HG03159 (cell line): ENCODE measurements at regions not wholly inside any gene's neighbourhood (a gene's known extent, or its start where the extent isn't known, plus 50 kb on each side); places are given as distances from the start of the nearest gene placed in this dataset.
A peak's percentile ranks its signal among the peaks of the same experiment; 100 is the strongest.

ENCODE experiments used
- ATAC-seq: cut with Tn5 transposase; IDR thresholded peaks from one replicate; pipeline ENCODE4 v1.9.1; 2021; ENCODE audit warnings: mild to moderate bottlenecking, moderate library complexity; ENCODE audit not compliant: unreplicated experiment

DNA sequence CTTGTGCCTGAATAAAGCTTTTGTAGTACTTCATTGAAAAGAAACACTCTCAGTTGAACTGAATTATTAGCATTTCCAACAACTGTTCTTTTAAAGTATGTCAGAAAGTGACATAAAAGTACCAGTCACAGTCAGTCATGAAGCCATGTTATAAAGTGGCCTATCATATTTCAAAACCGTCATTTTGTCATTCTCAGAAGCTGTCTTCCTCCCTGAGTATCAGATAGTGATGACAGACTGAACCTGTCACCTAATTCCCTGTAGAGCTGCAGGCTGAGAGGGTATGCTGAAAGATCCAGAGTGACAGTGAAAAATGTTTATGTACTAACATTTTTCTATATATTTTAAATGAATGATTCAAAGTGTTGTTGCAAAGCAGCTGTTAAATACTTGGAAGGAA, 1121.7 kb upstream of the PRMT6 start:
- no peak for ATAC-seq

DNA sequence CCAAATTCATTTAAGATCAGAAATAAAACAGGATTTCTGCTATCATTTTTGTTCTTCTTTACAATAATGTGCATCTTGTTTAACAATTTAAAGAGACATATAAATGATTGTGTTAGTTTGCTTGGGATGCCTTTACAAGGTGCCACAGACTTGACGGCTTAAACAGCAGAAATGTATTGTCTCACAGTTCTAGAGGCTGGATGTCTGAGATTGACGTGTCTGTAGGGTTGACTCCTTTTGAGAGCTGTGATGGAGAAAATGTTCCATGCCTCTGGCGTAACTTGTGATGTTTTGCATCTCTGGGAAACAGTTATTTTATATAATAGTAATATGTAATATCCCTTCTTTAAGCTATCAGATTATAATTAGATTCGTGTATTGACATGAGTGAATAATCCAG, 1091.6 kb upstream of the PRMT6 start:
- no peak for ATAC-seq

DNA sequence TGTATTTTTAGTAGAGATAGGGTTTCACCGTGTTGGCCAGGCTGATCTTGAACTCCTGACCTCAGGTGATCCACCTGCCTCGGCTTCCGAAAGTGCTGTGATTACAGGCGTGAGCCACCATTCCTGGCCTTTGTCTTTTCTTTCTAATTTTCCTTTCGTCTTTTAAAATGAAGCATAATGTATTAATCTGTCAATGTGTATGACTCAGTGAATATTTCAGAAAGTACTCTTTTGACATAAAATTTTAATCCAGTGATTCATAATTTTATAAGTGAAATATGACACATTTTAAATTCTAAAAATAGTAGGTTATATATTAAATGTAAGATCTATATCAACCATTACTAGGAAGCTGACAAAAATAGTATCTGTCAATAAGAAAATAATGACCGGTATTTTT, 1059.0 kb upstream of the PRMT6 start:
- no peak for ATAC-seq

DNA sequence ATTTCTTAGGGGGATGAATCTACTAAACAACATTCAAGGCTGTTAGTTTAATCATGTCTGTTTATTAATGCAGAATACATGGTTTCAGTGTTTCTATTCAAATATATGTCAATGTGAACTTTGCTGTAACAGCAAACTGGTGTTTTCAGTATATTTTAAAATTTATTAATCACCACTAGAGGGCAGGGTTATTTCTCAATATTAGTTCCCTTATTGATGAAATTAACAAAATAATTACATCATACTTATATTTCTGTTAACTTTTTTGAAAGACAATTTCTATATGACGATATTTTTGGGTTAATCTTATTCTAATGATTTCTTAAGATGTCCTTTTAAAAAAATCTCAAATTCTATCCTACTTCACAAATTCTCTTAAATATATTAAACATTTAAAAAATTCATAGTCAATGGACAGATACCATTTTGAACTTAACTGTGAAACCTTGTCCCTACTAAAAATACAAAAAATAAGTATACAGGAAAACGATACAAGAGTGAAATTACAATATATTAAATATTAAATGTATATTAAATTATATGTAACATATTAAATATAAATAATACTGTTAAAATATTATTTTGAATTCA, 1034.1 kb upstream of the PRMT6 start:
- ATAC-seq: peak; percentile 59

DNA sequence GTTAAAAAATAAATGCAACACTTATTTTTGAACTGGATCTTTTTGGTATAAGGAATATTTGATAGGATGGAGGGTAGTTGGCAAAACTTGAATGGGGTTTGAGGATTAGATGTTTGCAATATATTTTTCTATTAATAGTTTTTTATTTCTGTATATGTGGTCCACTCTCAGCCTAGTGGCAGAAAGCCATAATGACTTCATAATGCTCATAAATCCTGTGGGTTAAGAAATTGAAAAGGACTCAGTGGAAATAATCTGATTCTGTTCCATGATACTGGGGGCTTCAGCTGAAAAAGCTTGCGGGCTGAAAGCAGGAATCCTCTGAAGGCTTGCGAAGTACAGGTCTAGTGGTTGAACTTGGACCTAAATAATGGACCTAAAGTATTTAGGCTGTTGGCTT, 1028.6 kb upstream of the PRMT6 start:
- no peak for ATAC-seq

DNA sequence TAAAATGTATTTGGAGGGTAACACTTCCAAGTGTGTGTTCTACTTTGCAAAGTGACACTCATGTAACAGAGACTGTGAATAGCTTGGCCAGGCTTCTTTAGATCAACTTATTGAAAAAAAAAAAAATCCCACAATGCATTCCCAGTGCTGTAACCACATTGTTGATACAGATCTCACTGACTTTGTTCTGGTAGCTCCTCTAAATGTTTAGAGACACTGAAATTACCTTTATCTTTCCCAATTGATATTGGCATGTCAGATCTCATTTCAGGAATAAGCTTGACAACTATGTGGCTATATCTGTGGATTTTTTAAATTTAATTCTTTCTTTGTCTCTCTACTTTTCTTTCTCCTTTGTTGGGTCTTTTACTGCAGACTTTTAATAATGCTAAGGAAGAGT, 1018.9 kb upstream of the PRMT6 start:
- no peak for ATAC-seq

DNA sequence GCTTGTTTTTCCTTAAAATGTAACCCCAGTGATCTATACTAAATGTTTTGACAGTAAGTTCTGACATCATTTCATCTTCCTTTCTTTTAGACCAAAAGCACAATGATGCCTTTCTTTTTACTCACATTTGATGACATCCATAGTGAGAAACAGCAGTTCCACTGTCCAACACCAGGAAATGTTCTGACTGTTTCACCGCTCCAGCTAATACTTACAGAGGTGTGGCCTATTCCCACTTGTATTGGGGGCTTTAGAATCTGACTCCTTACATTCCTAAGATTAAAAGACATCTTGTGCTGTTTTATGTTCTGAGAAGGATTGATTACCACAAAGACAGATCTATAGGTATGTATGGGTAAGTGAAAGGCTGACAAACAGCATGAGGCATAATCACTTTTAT, 1018.2 kb upstream of the PRMT6 start:
- ATAC-seq: no peak

DNA sequence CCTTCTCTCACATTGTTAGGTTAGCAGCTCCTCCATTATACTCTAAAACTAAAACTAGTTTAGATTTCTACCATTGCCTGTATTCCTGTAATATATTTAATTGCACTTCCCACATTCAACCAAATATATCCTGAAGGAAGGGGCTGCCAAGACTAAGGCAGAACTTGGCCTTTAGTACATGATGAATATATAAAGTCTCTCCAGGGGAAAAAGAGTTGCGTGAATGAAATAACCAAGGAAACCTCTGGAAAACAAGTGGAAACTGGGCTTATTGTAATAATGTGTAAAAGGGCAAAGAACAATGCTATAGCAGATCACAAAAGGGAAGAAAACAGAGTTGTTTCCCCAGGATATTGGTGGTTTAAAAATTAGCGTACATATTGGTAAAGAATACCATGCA, 1012.5 kb upstream of the PRMT6 start:
- no peak for ATAC-seq

DNA sequence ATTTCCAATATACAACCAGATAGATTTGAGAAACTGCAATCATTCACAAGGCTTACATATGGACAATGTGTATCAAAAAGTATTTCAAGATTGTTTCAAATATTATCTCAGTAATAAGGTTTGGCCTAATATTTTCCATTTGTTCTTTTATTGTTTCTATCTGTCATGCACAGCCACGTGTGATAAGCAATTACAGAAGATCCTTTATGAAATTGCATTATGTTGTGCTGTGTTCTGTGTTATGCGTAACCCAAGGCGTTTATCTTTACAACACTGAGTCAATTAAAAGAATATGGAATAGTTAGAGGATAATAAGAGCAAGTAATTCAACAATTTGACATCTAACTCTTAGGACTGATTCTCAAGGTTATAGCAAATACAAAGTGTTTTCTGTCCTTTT, 1009.3 kb upstream of the PRMT6 start:
- no peak for ATAC-seq

DNA sequence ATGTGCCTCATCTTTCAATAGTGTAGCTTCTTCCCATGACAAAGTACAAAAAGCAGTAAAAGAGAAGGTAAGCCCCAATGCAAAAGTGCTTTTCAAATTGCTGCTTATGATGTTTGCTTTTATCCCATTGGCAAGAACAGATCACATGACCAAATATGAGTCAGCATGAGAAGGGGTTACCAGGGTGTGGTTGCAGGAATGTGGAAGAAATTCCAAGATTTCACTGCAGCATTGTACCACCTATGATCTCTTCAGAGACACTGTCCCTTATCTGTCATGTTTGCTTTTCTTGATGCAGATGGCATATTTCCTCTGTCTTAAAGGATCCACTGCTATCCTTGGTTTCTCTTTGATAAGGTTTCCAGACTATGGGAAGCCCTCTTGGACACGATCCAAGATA, 1006.9 kb upstream of the PRMT6 start:
- ATAC-seq: no peak

DNA sequence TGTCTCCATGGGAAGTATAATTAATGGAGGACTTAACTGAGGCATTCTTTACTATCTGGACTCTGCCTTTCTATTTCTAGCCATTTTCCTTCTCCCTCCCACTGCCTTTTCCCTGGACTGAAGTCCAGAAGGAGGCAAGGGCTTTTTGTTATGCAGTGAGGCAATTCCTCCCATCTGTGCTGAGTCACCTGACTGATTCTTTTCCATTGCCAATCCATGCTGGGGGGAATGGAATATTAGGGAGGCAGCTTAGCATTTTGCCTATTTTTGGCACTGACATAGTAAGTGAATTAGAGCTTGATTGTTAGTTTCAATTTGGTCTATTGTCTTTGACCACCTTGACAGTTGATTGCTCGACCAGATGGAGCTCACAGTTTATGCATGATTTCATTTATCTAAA, 1000.6 kb upstream of the PRMT6 start:
- ATAC-seq: no peak

DNA sequence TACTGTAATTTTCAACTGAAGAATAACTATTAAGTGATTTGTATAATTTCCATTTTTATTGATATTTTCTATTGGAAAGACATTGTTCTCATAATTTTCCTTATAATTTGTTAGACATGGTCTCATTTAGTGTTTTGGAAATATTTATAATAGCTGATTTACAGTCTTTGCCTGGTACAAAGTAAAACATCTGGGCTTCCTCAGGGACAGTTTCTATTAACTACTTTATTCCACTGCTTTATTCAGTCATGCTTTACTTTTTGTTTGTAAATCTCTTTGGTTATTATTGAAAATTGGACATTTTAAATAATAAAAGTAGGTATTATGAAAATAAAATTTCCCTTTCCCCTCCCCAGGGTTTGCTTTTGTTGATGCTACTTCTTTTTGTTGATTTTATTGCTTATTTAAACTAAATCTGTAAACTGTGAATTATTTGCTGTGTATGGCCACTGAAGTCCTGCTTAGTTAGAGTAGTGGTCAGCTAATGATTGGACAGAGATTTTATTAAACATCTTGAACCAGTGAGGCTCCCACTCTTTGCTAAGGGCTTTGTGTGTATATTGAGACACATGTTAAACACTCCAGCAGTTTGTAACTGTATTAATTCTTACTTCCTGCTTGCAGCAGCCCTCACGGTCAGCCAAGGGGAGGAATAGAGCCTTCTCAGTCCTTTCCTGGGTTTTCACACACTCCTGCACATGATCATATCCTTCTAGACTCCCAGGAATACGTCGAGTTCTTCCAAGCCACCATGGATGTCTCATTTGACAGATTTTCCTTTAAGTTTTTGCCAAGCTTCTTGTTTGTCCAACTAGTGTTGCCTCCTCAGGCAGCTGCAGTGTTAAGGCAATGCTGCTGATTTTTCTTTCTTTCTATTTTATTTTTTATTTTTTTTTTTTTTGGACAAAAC, 994.6 kb upstream of the PRMT6 start:
- no peak for ATAC-seq

DNA sequence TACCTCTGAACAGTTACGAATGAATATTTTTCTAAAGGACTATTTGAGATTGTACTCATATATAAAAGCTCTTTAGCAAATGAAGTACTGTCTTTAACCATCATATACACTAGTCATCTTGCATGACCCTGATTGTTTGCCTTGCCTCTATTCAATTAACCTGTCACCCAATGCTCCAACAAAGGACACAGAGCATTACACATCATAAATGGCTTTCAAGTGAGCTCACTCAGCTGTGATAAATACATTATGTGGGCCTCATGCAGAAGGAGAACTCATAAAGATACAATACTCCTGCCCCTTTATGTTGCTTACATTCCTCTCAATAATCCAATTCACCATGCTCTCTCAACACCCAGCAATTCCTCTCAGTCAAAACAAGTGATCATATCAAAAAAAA, 993.0 kb upstream of the PRMT6 start:
- ATAC-seq: no peak

DNA sequence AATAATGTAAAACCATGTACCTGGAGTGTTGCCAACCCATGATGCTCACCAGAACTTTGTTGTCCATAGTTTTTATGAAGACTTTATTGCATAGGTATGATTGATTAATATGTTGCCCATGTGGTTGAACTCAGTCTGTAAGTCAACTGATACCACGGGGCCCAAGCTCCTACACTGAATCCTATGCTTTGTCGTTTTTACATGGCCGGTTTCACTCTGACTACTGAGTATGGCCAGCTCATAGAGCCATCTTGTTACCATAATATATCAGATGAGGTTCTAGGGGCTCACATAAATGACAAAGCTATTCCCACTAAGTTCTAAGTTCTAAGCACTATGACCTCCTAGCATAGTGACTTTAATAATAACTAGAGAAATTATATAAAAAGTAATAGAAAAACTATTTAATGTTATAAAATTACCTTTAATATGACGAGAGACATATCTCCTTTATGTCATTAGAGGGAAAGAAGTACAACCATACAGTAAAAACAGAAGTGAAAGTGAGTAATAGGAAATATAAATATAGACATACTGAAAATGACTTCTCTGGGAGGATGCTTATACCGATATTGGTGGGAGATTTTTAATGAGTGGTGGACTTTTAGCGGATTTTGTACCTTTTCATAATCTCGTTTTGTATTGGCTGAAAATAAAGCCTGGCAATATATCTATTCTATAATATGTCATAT, 983.4 kb upstream of the PRMT6 start:
- peak; percentile 86 for ATAC-seq

DNA sequence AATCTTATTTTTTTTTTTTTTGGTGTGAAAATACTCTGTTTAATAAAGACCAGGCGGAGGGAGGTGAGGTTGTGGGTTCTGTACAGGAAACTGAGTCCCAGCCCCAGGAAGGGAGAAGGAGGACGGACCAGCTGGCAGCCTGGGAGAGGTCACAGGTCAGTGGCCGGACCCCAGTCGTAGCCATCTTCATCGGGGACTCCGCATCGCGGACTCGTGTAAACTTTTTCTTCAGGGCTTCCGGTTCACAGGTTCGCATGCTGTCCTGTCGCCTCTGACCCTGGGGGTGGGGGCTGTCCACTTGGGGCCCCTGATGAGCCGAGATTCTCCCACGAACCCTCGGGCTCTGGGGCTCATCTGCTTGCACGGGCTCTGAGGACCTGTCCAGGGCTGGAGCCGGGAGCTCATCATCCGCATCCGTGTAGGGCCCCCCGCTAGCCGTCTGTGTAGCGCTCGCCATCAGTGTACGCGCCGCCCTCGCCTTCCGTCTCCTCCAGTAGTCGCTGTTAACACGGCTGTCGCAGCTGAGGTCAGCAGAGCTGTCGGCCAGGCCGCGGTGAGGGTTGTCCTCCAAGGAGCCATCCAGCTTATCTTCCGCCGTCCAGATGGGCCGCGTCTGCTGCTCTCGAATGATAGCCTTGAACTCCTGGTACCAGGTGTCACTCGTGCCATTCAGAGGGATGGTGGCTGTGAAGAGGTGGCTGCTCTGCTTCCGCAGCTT, 975.7 kb upstream of the PRMT6 start:
- ATAC-seq: no peak

DNA sequence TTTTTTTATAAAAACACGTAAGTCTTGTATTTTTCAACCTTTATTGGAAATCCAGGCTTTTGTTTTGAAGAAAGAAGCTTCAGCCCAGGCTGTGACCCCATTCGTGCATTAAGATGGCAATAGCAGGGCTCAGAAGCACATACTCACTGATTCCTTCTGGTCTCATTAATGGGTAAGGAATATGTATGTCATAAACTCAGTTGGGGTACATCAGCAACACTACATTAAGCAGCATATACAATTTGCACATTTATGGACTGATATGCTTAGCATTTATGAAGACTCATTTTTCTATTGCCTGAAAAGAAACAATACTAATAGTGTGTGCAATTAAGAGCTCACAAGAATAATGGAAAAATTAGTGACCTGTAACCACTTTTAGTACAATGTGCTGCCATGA, 945.4 kb upstream of the PRMT6 start:
- ATAC-seq: no peak

DNA sequence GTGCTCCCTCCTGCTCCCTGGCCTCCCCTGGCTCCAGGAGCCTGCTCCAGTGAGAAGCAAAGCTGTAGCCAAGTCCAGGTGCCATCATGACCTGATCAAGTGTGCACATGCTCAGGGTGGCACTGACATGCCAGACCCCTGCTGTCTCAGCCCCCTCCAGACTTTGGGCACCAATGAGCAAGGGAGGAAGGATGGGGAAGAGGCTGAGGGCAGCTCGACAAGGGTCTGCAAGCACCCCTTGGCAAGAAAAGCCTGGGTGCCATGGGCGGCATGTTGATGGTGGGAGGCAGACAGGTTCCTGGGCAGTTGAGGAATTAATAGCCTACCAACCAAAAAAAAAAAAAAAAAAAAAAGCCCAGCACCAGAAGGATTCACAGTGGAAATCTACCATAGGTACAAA, 942.6 kb upstream of the PRMT6 start:
- ATAC-seq: no peak

DNA sequence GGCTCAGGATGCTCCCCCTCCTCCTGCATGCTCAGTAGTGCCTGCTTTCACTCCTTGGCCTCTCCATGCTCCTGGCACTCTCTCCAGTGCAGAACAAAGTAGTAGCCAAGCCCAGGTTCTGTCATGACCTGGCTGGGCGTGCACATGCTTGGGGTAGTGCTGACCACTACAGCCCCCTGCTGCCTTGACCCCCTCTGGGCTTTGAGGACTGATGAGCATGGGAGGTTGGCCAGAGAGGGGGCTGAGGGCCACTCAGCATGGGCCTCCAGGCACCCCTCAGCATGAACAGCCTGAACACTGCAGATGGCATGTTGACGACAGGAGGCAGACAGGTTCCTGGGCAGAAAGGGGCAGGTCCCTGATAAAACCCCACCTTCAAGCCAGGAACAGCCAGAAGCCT, 935.7 kb upstream of the PRMT6 start:
- no peak for ATAC-seq

DNA sequence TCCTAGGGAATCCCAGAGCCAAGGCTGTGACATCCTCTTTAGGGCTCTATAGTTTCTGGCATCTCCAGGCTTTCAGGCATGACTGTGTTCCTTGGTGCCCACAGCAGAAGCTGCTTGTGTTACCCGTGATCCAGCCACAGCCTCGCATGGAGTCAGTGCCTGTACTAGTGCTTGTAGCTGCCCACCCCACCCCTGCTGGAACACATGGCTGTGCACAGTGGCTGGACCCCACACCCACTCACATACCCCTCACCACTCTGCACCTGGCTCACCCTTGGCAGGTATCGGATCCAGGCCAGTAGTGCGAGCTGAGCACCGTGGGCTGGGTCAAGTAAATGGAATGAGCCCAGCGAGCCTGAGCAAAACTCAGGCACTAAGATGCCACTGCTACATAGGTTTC, 934.7 kb upstream of the PRMT6 start:
- no peak for ATAC-seq

DNA sequence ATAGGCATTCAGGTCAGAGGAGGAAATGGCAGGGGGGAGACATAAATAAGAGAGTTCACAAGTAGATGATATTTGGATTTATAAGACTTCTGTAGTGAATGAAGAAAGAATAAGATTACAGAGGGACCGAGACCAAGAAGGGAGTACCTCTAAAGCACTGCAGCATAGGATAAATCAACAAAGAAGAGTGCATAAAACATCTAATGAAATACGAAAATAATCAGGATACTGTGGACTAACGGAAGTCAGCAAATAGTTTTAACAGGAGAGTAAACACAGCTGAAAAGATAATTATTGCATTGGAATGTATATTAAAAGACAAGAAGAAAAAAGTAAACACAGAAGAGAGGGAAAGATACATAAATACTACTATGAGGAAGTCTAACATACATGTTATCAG, 921.9 kb upstream of the PRMT6 start:
- no peak for ATAC-seq

DNA sequence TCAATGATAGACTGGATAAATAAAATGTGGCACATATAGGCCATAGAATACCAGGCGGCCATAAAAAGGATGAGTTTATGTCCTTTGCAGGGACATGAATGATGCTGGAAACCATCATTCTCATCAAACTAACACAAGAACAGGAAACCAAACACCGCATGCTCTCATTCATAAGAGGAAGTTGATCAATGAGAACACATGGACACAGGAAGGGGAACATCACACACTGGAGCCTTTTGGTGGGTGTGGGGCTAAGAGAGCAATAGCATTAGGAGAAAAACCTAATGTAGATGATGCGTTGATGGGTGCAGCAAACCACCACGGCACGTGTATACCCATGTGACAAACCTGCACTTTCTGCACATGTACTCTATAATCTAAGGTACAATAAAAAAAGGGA, 883.4 kb upstream of the PRMT6 start:
- ATAC-seq: no peak
